Psoas muscle (tissue), 7 donors: ENCODE measurements at regions not wholly inside any gene's neighbourhood (a gene's known extent, or its start where the extent isn't known, plus 50 kb on each side); places are given as distances from the start of the nearest gene placed in this dataset.

Source experiments
- ATAC-seq, 4 donors: fragments of 200-7000 bp; cut with Tn5 transposase; one replicate each; pipeline ENCODE4 v1.9.1; 2020; ENCODE audit warnings: moderate library complexity in 3 of 4, mild to moderate bottlenecking in 2 of 4
- DNase-seq, 2 donors: peaks; one replicate each; pipeline ENCODE4 v3.0.0-alpha.2; 2020
- H3K27ac ChIP-seq: fragments of 200-600 bp; one replicate; pipeline ENCODE4 v1.8.0; 2022
- H3K27me3 ChIP-seq, 3 donors: fragments of 200-600 bp in 1 of 3; one replicate each; pipeline versions ENCODE4 v1.6.1 to v1.8.0; 2013 to 2022; ENCODE audit warnings: low read length in 2 of 3, mild to moderate bottlenecking in 2 of 3, moderate library complexity in 1 of 3; ENCODE audit not compliant: insufficient read depth in 3 of 3
- H3K36me3 ChIP-seq, 2 donors: fragments of 200-600 bp in 1 of 2; one replicate each; pipeline versions ENCODE4 v1.6.1 to v1.8.0; 2013 to 2022; ENCODE audit warnings: low read depth in 1 of 2, mild to moderate bottlenecking in 1 of 2, moderate library complexity in 1 of 2; ENCODE audit not compliant: insufficient read depth in 1 of 2
- H3K4me1 ChIP-seq: fragments of 200-600 bp; one replicate; pipeline ENCODE4 v1.8.0; 2022
- H3K4me3 ChIP-seq: fragments of 200-600 bp; one replicate; pipeline ENCODE4 v1.8.0; 2022; ENCODE audit warnings: mild to moderate bottlenecking
- H3K9me3 ChIP-seq: fragments of 200-600 bp; one replicate; pipeline ENCODE4 v1.8.0; 2022
- WGBS, 3 donors: extraction: QIAGEN DNeasy Blood & Tissue Kit; methylation state at CpG; one replicate each; pipeline versions ENCODE4 v1.1.6 to v1.1.7; 2013; 5-methylcytosine and 5-hydroxymethylcytosine counted together
- intact Hi-C, 2 donors: fragments of 100-400 bp; cut with DNase I; formaldehyde crosslinking; loops; one replicate each; pipeline versions ENCODE4 v1.11.0 to v1.14.2; 2022
- TF ChIP-seq, protein P1 (sequence below): fragments of 200-600 bp; IDR thresholded peaks from one replicate; pipeline ENCODE4 v1.8.0; 2022; ENCODE audit warnings: antibody characterized with exemption
- donor health status: healthy with polysubstance abuse.
- donor health status: DM: no; HTN: no; CAD: no; lungs with moderate emphysema.
- donor health status: Bipolar disorder and iron deficiency.
- donor health status: healthy.
- donor health status: DM: yes; HTN: yes; CAD: no.
- donor health status: DM: no; HTN: no; CAD: no.
- donor health status: DM: yes; HTN: yes; CAD: no.

DNA sequence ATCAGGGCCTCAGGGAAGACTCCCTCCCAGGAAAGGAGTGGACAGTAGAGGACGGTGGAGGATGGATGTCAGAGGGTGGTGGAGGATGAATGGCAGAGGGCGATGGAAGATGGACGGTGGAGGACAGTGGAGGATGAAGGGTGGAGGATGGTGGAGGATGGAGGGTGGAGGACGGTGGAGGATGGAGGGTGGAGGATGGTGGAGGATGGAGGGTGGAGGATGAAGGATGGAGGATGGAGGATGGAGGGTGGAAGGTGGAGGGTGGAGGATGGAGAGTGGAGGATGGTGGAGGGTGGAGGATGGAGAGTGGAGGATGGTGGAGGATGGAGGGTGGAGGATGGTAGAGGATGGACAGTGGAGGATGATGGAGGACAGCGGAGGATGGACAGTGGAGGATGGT is 95.9 kb downstream of the LRRC74A start:
- TF ChIP-seq, protein P1, sequence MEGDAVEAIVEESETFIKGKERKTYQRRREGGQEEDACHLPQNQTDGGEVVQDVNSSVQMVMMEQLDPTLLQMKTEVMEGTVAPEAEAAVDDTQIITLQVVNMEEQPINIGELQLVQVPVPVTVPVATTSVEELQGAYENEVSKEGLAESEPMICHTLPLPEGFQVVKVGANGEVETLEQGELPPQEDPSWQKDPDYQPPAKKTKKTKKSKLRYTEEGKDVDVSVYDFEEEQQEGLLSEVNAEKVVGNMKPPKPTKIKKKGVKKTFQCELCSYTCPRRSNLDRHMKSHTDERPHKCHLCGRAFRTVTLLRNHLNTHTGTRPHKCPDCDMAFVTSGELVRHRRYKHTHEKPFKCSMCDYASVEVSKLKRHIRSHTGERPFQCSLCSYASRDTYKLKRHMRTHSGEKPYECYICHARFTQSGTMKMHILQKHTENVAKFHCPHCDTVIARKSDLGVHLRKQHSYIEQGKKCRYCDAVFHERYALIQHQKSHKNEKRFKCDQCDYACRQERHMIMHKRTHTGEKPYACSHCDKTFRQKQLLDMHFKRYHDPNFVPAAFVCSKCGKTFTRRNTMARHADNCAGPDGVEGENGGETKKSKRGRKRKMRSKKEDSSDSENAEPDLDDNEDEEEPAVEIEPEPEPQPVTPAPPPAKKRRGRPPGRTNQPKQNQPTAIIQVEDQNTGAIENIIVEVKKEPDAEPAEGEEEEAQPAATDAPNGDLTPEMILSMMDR = no peak
- ATAC-seq (no peak), DNase-seq (no peak)
- H3K27me3 ChIP-seq = no peaks in the 10 kb centered on the region
- WGBS, 3 donors = 96 to 97% (median 97%) methylated on average over 5 of the region's 5 CpGs
- intact Hi-C loops = no loop called here
- no peaks in the 10 kb centered on the region for H3K9me3 ChIP-seq
- no peak overlapping the region for H3K27ac ChIP-seq
- H3K36me3 ChIP-seq = no peaks in the 10 kb centered on the region
- H3K4me3 ChIP-seq = no peak overlapping the region
- peaks cover 42% of the 10 kb centered on the region for H3K4me1 ChIP-seq

DNA sequence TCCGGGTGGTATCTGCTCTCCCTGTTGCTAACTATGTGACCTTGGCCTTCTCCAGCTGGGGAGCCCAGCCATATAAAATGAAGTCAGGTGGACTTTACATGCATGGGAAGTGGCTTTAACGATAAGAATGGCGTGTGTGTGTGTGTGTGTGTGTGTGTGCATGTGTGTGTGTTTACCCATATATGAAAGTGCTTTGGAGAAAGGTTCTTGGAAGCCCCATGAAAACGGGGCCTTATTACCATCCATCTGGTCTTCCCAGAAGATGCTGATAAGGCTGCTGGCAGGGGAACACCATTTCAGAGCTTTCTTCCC is 94.8 kb downstream of the LRRC74A start:
- Histone ChIP-seq H3K4me3 (no peak overlapping the region), H3K36me3 (no peaks in the 10 kb centered on the region), H3K27ac (no peak overlapping the region), H3K27me3 (no peaks in the 10 kb centered on the region), H3K4me1 (peaks cover 52% of the 10 kb centered on the region), H3K9me3 (no peaks in the 10 kb centered on the region)
- TF ChIP-seq, protein P1 = no peak
- WGBS, 3 donors = 61 to 77% (median 76%) methylated on average over 4 of the region's 4 CpGs
- DNase-seq (no peak), ATAC-seq (no peak)
- intact Hi-C loops = no loop called here

DNA sequence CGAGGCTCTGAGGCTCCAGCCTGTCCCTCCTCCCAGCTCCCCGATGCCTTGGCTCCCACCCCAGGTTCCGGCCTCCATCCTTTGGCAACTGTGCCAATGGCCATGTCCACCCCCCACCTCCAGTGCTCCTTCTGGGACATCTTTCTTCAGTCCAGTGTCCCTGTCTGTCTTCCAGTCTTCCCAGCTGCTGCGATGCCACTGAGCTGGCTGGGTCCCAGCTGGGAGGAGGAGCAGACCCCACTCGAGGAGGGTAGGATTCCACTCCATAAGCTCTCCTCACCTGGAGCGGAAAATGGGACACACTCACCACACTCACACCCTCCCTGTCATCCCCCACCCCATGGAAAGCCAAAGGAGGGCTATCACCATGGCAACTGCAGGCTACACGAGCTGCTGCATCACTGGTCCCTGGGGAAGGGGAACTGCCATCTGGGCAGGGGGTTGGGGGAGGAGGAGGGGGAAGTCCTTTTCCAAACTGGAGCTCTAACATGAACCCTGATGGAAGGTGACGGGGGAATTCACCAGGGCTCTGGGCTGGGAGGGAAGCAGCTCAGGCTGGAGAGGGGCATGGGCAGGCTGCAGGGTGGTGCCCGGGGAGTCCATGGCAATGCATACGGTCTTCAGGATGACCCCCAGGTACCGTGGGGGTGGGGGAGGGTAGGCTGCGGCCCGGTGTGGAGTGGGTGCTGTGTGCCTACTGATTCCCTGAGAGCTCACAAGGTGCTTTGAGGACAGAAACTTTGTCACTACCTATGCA is 94.3 kb downstream of the LRRC74A start:
- Histone ChIP-seq H3K27ac (peak overlapping the region; percentile 91), H3K4me3 (peak overlapping the region; percentile 50), H3K4me1 (peaks cover 55% of the 10 kb centered on the region), H3K27me3 (no peaks in the 10 kb centered on the region), H3K9me3 (no peaks in the 10 kb centered on the region), H3K36me3 (no peaks in the 10 kb centered on the region)
- 39 to 51% (median 41%) methylated on average over 13 of the region's 13 CpGs for WGBS, 3 donors
- DNase-seq = peak; percentile 44 to 71
- intact Hi-C loops = no loop called here
- ATAC-seq = no peak
- TF ChIP-seq, protein P1 = no peak

DNA sequence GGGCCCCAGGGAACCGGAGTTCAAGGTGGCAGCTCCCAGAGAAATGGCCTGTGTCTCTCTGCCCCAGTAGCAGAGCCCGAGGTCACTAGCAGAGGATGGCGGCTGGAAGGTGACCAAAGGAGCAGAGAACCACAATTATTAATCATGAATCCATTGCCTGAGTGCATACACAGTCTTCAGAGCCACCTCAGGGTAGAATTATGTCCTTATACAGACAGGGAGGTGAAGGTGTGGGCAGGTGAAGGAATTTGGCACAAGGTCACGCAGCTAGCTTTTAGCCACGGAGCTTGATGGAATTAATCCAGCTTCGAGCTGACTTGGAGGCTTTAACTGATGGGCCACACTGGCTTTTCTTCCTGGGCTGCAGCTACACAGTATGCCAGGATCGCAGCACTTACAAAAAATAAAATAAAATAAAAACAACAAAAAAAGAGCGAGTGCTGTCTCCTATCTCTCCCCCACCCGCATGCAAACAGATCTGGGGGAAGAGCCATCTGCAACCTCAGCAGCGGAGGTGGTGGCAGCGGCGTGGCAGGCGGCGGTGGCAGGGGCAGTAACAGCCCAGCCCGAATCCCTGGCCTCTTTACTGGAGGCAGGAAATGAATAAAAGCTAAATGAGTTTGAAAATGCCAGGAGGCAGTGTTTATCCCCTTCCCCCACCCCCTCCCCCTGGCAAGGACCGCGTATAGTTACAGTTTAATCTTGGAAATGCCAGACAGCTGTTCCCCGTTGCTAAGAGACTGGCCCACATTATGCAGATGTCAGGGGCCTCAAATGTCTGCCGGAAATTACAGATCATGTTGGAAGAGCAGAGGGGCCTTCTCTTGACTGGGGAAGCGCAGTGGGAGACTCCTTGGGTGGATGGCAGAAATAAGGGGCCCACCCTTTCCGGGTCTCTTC is 93.5 kb downstream of the LRRC74A start:
- ATAC-seq = peak; percentile 5 to 11 (median 7)
- 10 to 12% (median 11%) methylated on average over 19 to 21 of the region's 21 CpGs for WGBS, 3 donors
- intact Hi-C loops = loop anchor here (2.0 to 10.0 kb wide), 4 partner anchors 33 to 123 kb away; partner anchors contain the start of gene IRF2BPL (in 1 of the 2)
- no peaks in the 10 kb centered on the region for H3K27me3 ChIP-seq
- no peaks in the 10 kb centered on the region for H3K9me3 ChIP-seq
- peak overlapping the region; percentile 50 for H3K4me3 ChIP-seq
- H3K36me3 ChIP-seq = no peaks in the 10 kb centered on the region
- peak overlapping the region; percentile 91 for H3K27ac ChIP-seq
- DNase-seq = peak in 1 of 2 donors; percentile 30
- H3K4me1 ChIP-seq = peaks cover 55% of the 10 kb centered on the region
- TF ChIP-seq, protein P1 = no peak
